Peyer's patch (tissue), 4 donors: ENCODE measurements at regions not wholly inside any gene's neighbourhood (a gene's known extent, or its start where the extent isn't known, plus 50 kb on each side); places are given as distances from the start of the nearest gene placed in this dataset.

Experiments
- POLR2A ChIP-seq, 2 donors: fragments of 450-650 bp; IDR thresholded peaks; one replicate each; pipeline ENCODE4 v1.5.1; 2017; ENCODE audit warnings: antibody characterized with exemption in 2 of 2, mild to moderate bottlenecking in 2 of 2, moderate library complexity in 2 of 2
- TF ChIP-seq, protein P1 (sequence below), 6 experiments: fragments of 450-650 bp in 4 of 6; fragments of 200-600 bp in 2 of 6; sonication (generic) in 1 of 6; IDR thresholded peaks; one replicate each; pipeline ENCODE4 v1.5.1; 2017 to 2019; ENCODE audit warnings: antibody characterized with exemption in 6 of 6, mild to moderate bottlenecking in 3 of 6, moderate library complexity in 1 of 6

DNA sequence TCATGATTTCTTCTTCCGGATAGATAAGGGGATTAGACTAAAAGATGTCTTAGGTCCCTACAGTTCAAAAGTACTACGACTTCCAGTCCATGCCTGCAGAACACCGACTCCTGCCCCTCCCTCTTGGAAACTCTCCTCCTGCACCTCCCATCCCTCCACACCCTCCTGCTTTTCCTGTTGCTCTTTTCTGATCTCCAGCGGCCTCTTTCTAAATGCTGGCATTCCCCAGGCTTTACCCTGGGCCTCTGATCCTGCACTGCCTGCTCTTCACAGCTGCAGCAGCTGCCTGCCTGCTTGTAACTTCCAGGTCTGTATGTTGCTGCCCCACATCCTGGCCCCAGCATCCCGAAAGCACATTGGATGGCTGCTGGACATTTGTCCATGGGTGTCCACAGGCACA lies 154.2 kb downstream of the KCNJ12 start:
- TF ChIP-seq, protein P1, sequence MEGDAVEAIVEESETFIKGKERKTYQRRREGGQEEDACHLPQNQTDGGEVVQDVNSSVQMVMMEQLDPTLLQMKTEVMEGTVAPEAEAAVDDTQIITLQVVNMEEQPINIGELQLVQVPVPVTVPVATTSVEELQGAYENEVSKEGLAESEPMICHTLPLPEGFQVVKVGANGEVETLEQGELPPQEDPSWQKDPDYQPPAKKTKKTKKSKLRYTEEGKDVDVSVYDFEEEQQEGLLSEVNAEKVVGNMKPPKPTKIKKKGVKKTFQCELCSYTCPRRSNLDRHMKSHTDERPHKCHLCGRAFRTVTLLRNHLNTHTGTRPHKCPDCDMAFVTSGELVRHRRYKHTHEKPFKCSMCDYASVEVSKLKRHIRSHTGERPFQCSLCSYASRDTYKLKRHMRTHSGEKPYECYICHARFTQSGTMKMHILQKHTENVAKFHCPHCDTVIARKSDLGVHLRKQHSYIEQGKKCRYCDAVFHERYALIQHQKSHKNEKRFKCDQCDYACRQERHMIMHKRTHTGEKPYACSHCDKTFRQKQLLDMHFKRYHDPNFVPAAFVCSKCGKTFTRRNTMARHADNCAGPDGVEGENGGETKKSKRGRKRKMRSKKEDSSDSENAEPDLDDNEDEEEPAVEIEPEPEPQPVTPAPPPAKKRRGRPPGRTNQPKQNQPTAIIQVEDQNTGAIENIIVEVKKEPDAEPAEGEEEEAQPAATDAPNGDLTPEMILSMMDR (IDR thresholded peaks at IDR 0.05), result no peak
- TF ChIP-seq POLR2A (IDR thresholded peaks at IDR 0.05), result no peak
